ENCODE measurements at regions not wholly inside any gene's neighbourhood (a gene's known extent, or its start where the extent isn't known, plus 50 kb on each side); places are given as distances from the start of the nearest gene placed in this dataset.

DNA sequence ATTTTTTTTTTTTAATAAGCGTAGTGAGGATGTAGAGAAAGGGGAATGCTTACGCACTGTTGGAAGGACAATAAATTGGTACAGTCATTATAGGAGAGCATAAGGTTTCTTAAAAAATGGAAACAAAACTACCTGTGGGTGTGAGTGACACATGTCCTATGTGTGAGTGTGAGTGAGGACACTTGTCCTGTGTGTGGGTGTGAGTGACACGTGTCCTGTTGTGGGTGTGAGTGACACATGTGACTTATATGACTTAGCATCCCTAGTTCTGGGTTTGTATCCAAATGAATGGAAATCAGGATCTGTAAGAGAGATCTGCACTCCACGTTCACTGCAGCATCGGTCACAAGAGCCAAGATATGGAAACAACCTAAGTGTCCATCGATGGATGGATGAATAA, 91.8 kb downstream of the CBLN2 start:
- Mint-ChIP-seq H3K27me3 (ENCODE audit: low read depth) (peaks cover 98% of the 10 kb centered on the region), H3K9me3 (peaks cover 82% of the 10 kb centered on the region), H3K36me3 (peaks cover 56% of the 10 kb centered on the region), H3K4me1 (no peaks in the 10 kb centered on the region), H3K27ac (no peak overlapping the region), H3K4me3 (no peak overlapping the region)
- DNase-seq (ENCODE audit: low spot score) = no peak
- CTCF ChIA-PET = no interaction called here
- POLR2A ChIA-PET = no interaction called here
- TF ChIP-seq ZNF263 (CRISPR knock-in tag; IDR thresholded peaks at IDR 0.05; ENCODE audit: low read depth) = no peak
- TF ChIP-seq, protein P1, sequence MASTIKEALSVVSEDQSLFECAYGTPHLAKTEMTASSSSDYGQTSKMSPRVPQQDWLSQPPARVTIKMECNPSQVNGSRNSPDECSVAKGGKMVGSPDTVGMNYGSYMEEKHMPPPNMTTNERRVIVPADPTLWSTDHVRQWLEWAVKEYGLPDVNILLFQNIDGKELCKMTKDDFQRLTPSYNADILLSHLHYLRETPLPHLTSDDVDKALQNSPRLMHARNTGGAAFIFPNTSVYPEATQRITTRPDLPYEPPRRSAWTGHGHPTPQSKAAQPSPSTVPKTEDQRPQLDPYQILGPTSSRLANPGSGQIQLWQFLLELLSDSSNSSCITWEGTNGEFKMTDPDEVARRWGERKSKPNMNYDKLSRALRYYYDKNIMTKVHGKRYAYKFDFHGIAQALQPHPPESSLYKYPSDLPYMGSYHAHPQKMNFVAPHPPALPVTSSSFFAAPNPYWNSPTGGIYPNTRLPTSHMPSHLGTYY (CRISPR knock-in tag; IDR thresholded peaks at IDR 0.05) = no peak
- TF ChIP-seq ZNF317 (CRISPR knock-in tag; IDR thresholded peaks at IDR 0.05; ENCODE audit: borderline replicate concordance, low read depth) = no peak
- no peak for TF ChIP-seq JAZF1 (CRISPR knock-in tag; IDR thresholded peaks at IDR 0.05)
- TF ChIP-seq, protein P2, sequence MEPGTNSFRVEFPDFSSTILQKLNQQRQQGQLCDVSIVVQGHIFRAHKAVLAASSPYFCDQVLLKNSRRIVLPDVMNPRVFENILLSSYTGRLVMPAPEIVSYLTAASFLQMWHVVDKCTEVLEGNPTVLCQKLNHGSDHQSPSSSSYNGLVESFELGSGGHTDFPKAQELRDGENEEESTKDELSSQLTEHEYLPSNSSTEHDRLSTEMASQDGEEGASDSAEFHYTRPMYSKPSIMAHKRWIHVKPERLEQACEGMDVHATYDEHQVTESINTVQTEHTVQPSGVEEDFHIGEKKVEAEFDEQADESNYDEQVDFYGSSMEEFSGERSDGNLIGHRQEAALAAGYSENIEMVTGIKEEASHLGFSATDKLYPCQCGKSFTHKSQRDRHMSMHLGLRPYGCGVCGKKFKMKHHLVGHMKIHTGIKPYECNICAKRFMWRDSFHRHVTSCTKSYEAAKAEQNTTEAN (CRISPR knock-in tag; IDR thresholded peaks at IDR 0.05) = no peak
- TF ChIP-seq, protein P3, sequence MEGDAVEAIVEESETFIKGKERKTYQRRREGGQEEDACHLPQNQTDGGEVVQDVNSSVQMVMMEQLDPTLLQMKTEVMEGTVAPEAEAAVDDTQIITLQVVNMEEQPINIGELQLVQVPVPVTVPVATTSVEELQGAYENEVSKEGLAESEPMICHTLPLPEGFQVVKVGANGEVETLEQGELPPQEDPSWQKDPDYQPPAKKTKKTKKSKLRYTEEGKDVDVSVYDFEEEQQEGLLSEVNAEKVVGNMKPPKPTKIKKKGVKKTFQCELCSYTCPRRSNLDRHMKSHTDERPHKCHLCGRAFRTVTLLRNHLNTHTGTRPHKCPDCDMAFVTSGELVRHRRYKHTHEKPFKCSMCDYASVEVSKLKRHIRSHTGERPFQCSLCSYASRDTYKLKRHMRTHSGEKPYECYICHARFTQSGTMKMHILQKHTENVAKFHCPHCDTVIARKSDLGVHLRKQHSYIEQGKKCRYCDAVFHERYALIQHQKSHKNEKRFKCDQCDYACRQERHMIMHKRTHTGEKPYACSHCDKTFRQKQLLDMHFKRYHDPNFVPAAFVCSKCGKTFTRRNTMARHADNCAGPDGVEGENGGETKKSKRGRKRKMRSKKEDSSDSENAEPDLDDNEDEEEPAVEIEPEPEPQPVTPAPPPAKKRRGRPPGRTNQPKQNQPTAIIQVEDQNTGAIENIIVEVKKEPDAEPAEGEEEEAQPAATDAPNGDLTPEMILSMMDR (IDR thresholded peaks at IDR 0.05) = no peak
- no peak for TF ChIP-seq GRHL2 (CRISPR knock-in tag; IDR thresholded peaks at IDR 0.05; ENCODE audit: insufficient replicate concordance, severe bottlenecking)
- no peak for TF ChIP-seq FOXJ3 (CRISPR knock-in tag; IDR thresholded peaks at IDR 0.05; ENCODE audit: borderline replicate concordance)
- TF ChIP-seq NFE2L1 (CRISPR knock-in tag; IDR thresholded peaks at IDR 0.05) = no peak
- TF ChIP-seq ZNF219 (CRISPR knock-in tag; IDR thresholded peaks at IDR 0.05; ENCODE audit: borderline replicate concordance) = no peak
- TF ChIP-seq, protein P4, sequence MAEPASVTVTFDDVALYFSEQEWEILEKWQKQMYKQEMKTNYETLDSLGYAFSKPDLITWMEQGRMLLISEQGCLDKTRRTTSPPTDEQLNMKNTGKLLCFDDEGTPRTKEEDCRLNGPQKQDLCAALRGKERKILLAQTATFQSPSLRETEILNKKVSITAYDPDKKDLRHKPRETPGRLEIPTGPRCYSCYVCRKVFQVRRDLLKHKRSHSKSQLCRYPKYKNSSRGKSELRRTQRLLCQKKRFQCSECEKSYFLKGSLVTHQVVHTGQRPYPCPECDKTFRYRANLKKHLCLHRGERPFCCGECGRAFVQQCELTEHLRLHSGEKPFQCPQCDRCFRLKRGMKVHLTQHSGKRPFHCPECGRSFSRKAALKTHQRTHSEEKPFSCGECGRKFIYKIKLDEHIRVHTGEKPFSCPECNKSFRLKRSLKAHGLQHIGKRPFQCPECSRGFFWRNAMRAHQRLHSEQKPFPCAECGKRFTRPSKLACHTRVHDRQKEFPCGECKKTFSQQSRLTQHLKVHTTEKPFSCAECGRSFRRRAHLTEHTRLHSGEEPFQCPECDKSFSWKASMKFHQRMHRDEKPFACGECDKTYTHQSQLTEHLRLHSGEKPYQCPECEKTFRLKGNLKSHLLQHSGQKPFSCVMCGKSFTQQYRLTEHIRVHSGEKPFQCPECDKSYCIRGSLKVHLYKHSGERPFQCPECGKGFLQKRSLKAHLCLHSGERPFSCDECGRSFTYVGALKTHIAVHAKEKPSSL (CRISPR knock-in tag; conservative IDR thresholded peaks at IDR 0.05) = no peak
- ATAC-seq = no peak

DNA sequence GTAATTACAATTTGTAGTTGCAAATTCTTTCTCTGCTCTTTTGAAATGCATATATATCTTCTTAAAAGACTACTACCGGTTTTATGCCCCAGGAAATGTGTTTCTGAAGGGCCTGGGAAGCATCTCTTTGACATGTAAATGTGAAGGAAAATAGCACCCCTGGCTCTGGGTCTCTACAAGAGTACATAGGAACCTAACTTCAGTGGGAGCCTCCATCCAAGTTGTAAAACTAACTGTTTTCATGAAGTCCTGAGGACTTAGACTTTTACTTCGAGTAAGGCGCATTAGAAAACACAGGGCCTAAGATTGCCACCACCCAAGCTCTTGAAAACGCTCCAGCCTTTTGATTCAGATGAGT, 99.4 kb downstream of the CBLN2 start:
- peaks cover 5% of the 10 kb centered on the region; the same call in 1 of the 2 replicates for H3K4me1 Mint-ChIP-seq
- TF ChIP-seq ZNF423 (CRISPR knock-in tag; IDR thresholded peaks at IDR 0.05) (no peak), ESRRA (CRISPR knock-in tag; IDR thresholded peaks at IDR 0.05; ENCODE audit: borderline replicate concordance) (no peak)
- TF ChIP-seq, protein P5, sequence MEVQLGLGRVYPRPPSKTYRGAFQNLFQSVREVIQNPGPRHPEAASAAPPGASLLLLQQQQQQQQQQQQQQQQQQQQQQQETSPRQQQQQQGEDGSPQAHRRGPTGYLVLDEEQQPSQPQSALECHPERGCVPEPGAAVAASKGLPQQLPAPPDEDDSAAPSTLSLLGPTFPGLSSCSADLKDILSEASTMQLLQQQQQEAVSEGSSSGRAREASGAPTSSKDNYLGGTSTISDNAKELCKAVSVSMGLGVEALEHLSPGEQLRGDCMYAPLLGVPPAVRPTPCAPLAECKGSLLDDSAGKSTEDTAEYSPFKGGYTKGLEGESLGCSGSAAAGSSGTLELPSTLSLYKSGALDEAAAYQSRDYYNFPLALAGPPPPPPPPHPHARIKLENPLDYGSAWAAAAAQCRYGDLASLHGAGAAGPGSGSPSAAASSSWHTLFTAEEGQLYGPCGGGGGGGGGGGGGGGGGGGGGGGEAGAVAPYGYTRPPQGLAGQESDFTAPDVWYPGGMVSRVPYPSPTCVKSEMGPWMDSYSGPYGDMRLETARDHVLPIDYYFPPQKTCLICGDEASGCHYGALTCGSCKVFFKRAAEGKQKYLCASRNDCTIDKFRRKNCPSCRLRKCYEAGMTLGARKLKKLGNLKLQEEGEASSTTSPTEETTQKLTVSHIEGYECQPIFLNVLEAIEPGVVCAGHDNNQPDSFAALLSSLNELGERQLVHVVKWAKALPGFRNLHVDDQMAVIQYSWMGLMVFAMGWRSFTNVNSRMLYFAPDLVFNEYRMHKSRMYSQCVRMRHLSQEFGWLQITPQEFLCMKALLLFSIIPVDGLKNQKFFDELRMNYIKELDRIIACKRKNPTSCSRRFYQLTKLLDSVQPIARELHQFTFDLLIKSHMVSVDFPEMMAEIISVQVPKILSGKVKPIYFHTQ (CRISPR knock-in tag; IDR thresholded peaks at IDR 0.05) = no peak
- TF ChIP-seq, protein P6, sequence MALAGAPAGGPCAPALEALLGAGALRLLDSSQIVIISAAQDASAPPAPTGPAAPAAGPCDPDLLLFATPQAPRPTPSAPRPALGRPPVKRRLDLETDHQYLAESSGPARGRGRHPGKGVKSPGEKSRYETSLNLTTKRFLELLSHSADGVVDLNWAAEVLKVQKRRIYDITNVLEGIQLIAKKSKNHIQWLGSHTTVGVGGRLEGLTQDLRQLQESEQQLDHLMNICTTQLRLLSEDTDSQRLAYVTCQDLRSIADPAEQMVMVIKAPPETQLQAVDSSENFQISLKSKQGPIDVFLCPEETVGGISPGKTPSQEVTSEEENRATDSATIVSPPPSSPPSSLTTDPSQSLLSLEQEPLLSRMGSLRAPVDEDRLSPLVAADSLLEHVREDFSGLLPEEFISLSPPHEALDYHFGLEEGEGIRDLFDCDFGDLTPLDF (CRISPR knock-in tag; IDR thresholded peaks at IDR 0.05) = no peak
- CTCF ChIA-PET = no interaction called here
- H3K36me3 Mint-ChIP-seq = peaks cover 20% of the 10 kb centered on the region
- POLR2A ChIA-PET = no interaction called here
- DNase-seq (ENCODE audit: low spot score) (no peak), ATAC-seq (peak; percentile 73)
- no peak overlapping the region for H3K4me3 Mint-ChIP-seq
- peaks cover 37% of the 10 kb centered on the region for H3K9me3 Mint-ChIP-seq
- H3K27me3 Mint-ChIP-seq (ENCODE audit: low read depth) = peaks cover 100% of the 10 kb centered on the region
- H3K27ac Mint-ChIP-seq = no peak overlapping the region
